ENCODE measurements at regions not wholly inside any gene's neighbourhood (a gene's known extent, or its start where the extent isn't known, plus 50 kb on each side); places are given as distances from the start of the nearest gene placed in this dataset.

GRCh38 chr2:186309901-186310300, 176.2 kb upstream of the ZC3H15 start:
- no peak for DNase-seq (ENCODE audit: low spot score)
- WGBS, result 73% methylated on average over 2 of the region's 2 CpGs
- Histone ChIP-seq H3K4me3 (ENCODE audit: low read depth in 1 of 3, low read length in 3 of 3) (no peak overlapping the region), H3K9me3 (ENCODE audit: control insufficient read depth in 4 of 4, low read length in 3 of 4) (no peaks in the 10 kb centered on the region), H3K36me3 (ENCODE audit: control insufficient read depth in 4 of 4, insufficient read depth in 3 of 4, low read depth in 1 of 4, low read length in 3 of 4) (no peaks in the 10 kb centered on the region), H3K4me1 (ENCODE audit: control insufficient read depth in 4 of 4, insufficient read depth in 4 of 4, low read length in 3 of 4) (no peaks in the 10 kb centered on the region), H3K27me3 (ENCODE audit: control insufficient read depth in 4 of 4, insufficient read depth in 4 of 4, low read length in 3 of 4) (no peaks in the 10 kb centered on the region), H3K27ac (ENCODE audit: low read depth in 1 of 2, low read length in 2 of 2) (no peak overlapping the region), H3K9ac (ENCODE audit: low read depth in 1 of 2, low read length in 2 of 2) (no peak overlapping the region)
- TF ChIP-seq HNF4G (IDR thresholded peaks at IDR 0.05) (no peak), YY1 (IDR thresholded peaks at IDR 0.05) (no peak), FOXA1 (IDR thresholded peaks at IDR 0.05) (no peak), ZBTB33 (IDR thresholded peaks at IDR 0.05) (no peak), NR2F2 (IDR thresholded peaks at IDR 0.05) (no peak), MAX (IDR thresholded peaks at IDR 0.05) (no peak), EGR1 (IDR thresholded peaks at IDR 0.05; ENCODE audit: low read depth in 2 of 2) (no peak), REST (IDR thresholded peaks at IDR 0.05) (no peak)

- DNase-seq (ENCODE audit: low spot score), result no peak
- Histone ChIP-seq H3K9ac (ENCODE audit: low read depth in 1 of 2, low read length in 2 of 2) (no peak overlapping the region), H3K36me3 (ENCODE audit: control insufficient read depth in 4 of 4, insufficient read depth in 3 of 4, low read depth in 1 of 4, low read length in 3 of 4) (no peaks in the 10 kb centered on the region), H3K4me1 (ENCODE audit: control insufficient read depth in 4 of 4, insufficient read depth in 4 of 4, low read length in 3 of 4) (no peaks in the 10 kb centered on the region), H3K27ac (ENCODE audit: low read depth in 1 of 2, low read length in 2 of 2) (no peak overlapping the region), H3K9me3 (ENCODE audit: control insufficient read depth in 4 of 4, low read length in 3 of 4) (peaks cover 0 to 3% (median under 1%) of the 10 kb centered on the region in 4 donors), H3K4me3 (ENCODE audit: low read depth in 1 of 3, low read length in 3 of 3) (no peak overlapping the region), H3K27me3 (ENCODE audit: control insufficient read depth in 4 of 4, insufficient read depth in 4 of 4, low read length in 3 of 4) (no peaks in the 10 kb centered on the region)
- no peak for TF ChIP-seq CTCF (IDR thresholded peaks at IDR 0.05; ENCODE audit: low read depth, low read length, missing input control)
- TF ChIP-seq HNF4A (conservative IDR thresholded peaks at IDR 0.05), result no peak
- no peak for TF ChIP-seq ATF3 (IDR thresholded peaks at IDR 0.05)
- TF ChIP-seq RAD21 (IDR thresholded peaks at IDR 0.05), result no peak
- no peak for TF ChIP-seq GABPA (IDR thresholded peaks at IDR 0.05 in 1 of 2, conservative IDR thresholded peaks at IDR 0.05 in 1 of 2)
- no peak for TF ChIP-seq ZBTB33 (IDR thresholded peaks at IDR 0.05)
- TF ChIP-seq EGR1 (IDR thresholded peaks at IDR 0.05; ENCODE audit: low read depth in 2 of 2), result no peak
- TF ChIP-seq RXRA (IDR thresholded peaks at IDR 0.05), result no peak
- TF ChIP-seq TAF1 (conservative IDR thresholded peaks at IDR 0.05), result no peak
- no peak for TF ChIP-seq NR2F2 (IDR thresholded peaks at IDR 0.05)
- 95% methylated on average over 2 of the region's 2 CpGs for WGBS
Measured at GRCh38 chr2:186319105-186319504, 167.0 kb upstream of the ZC3H15 start.

Data from liver (tissue), 8 donors.